Tibial nerve (tissue), 4 donors: ENCODE measurements at regions not wholly inside any gene's neighbourhood (a gene's known extent, or its start where the extent isn't known, plus 50 kb on each side); places are given as distances from the start of the nearest gene placed in this dataset.

ENCODE experiments used
- DNase-seq, 2 donors: peaks; one replicate each; pipeline ENCODE4 v3.0.0-alpha.2; 2019; ENCODE audit warnings: low spot score in 2 of 2
- H3K27ac ChIP-seq, 4 donors: fragments of 200-600 bp; sonication (generic) in 3 of 4; one replicate each; pipeline ENCODE4 v1.5.1; 2017 to 2019; ENCODE audit warnings: mild to moderate bottlenecking in 1 of 4
- H3K27me3 ChIP-seq, 2 donors: fragments of 200-600 bp; sonication (generic) in 1 of 2; one replicate each; pipeline versions ENCODE4 v1.5.1 to v1.6.0; 2017 to 2019
- H3K36me3 ChIP-seq, 3 donors: fragments of 200-600 bp; sonication (generic); one replicate each; pipeline ENCODE4 v1.5.1; 2018 to 2019
- H3K4me1 ChIP-seq, 4 donors: fragments of 200-600 bp; sonication (generic) in 3 of 4; one replicate each; pipeline ENCODE4 v1.5.1; 2017 to 2019
- H3K4me3 ChIP-seq, 4 donors: fragments of 200-600 bp; sonication (generic) in 3 of 4; one replicate each; pipeline ENCODE4 v1.5.1; 2017 to 2019; ENCODE audit warnings: mild to moderate bottlenecking in 1 of 4, moderate library complexity in 1 of 4
- H3K9me3 ChIP-seq, 4 donors: fragments of 200-600 bp; sonication (generic) in 3 of 4; one replicate each; pipeline ENCODE4 v1.5.1; 2017 to 2019
- EP300 ChIP-seq, 2 donors: sonication (generic); formaldehyde crosslinking; IDR thresholded peaks; one replicate each; pipeline ENCODE4 v1.6.1; 2017; ENCODE audit warnings: antibody characterized with exemption in 2 of 2, mild to moderate bottlenecking in 1 of 2
- POLR2A ChIP-seq, 2 donors: fragments of 450-650 bp; IDR thresholded peaks; one replicate each; pipeline ENCODE4 v1.6.1; 2017; ENCODE audit warnings: antibody characterized with exemption in 2 of 2, mild to moderate bottlenecking in 2 of 2, moderate library complexity in 2 of 2
- WGBS, 2 donors: methylation state at CpG; one replicate each; pipeline ENCODE4 v1.1.5; 2018; 5-methylcytosine and 5-hydroxymethylcytosine counted together
- TF ChIP-seq, protein P1 (sequence below), 5 experiments: fragments of 200-600 bp in 3 of 5; fragments of 450-650 bp in 2 of 5; sonication (generic) in 3 of 5; IDR thresholded peaks; one replicate each; pipeline ENCODE4 v1.5.1; 2016 to 2019; ENCODE audit warnings: antibody characterized with exemption in 5 of 5, mild to moderate bottlenecking in 3 of 5, moderate library complexity in 2 of 5

GRCh38 chr6:14831937-14832336 is 413.9 kb upstream of the JARID2 start:
- no peak for DNase-seq
- 33% methylated on average over 6 of the region's 6 CpGs for WGBS, 2 donors
- no peak for TF ChIP-seq EP300 (IDR thresholded peaks at IDR 0.05)
- no peak for TF ChIP-seq POLR2A (IDR thresholded peaks at IDR 0.05)

DNA sequence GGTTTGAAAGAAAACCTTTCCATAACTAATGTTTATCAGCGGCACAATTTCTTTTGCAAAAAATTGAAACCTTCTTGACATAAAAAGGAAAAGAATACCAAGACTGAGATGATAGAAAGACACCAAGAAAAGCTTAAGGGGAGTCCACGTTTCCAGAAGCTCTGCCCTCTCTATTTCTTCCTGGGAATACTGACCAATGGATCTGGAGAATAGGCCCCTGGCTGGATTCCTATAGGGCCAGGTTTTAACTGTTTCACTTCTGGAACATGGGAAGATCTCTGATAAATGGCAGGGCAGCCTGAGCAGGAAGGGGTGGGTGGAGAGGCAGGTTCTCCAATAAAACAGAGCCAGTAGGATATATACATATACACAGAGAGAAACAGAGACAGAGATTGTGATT is 413.4 kb upstream of the JARID2 start:
- WGBS, 2 donors, result 37 to 39% methylated on average over 2 of the region's 2 CpGs
- DNase-seq, result no peak
- no peaks in the 10 kb centered on the region for H3K36me3 ChIP-seq
- peaks cover 0 to 13% (median 3%) of the 10 kb centered on the region in 4 donors for H3K4me1 ChIP-seq
- H3K27ac ChIP-seq, result no peak overlapping the region
- TF ChIP-seq EP300 (IDR thresholded peaks at IDR 0.05), result no peak
- TF ChIP-seq, protein P1, sequence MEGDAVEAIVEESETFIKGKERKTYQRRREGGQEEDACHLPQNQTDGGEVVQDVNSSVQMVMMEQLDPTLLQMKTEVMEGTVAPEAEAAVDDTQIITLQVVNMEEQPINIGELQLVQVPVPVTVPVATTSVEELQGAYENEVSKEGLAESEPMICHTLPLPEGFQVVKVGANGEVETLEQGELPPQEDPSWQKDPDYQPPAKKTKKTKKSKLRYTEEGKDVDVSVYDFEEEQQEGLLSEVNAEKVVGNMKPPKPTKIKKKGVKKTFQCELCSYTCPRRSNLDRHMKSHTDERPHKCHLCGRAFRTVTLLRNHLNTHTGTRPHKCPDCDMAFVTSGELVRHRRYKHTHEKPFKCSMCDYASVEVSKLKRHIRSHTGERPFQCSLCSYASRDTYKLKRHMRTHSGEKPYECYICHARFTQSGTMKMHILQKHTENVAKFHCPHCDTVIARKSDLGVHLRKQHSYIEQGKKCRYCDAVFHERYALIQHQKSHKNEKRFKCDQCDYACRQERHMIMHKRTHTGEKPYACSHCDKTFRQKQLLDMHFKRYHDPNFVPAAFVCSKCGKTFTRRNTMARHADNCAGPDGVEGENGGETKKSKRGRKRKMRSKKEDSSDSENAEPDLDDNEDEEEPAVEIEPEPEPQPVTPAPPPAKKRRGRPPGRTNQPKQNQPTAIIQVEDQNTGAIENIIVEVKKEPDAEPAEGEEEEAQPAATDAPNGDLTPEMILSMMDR (IDR thresholded peaks at IDR 0.05), result no peak
- no peak for TF ChIP-seq POLR2A (IDR thresholded peaks at IDR 0.05)
- H3K27me3 ChIP-seq, result no peaks in the 10 kb centered on the region
- no peaks in the 10 kb centered on the region for H3K9me3 ChIP-seq
- no peak overlapping the region for H3K4me3 ChIP-seq

More at GRCh38 chr6:14831937-14832336, 413.9 kb upstream of the JARID2 start:
- no peak overlapping the region for H3K4me3 ChIP-seq
- H3K27ac ChIP-seq, result peak overlapping the region in 2 of 4 donors; percentile 1 to 27
- peaks cover 0 to 13% (median 3%) of the 10 kb centered on the region in 4 donors for H3K4me1 ChIP-seq
- no peaks in the 10 kb centered on the region for H3K27me3 ChIP-seq
- H3K9me3 ChIP-seq, result no peaks in the 10 kb centered on the region
- no peaks in the 10 kb centered on the region for H3K36me3 ChIP-seq

- DNase-seq, result no peak
- no peak overlapping the region for H3K4me3 ChIP-seq
- H3K9me3 ChIP-seq, result no peaks in the 10 kb centered on the region
- H3K4me1 ChIP-seq, result peaks cover 0 to 18% (median 3%) of the 10 kb centered on the region in 4 donors
- no peak for TF ChIP-seq POLR2A (IDR thresholded peaks at IDR 0.05)
- no peak for TF ChIP-seq EP300 (IDR thresholded peaks at IDR 0.05)
- TF ChIP-seq, protein P1 (IDR thresholded peaks at IDR 0.05), result no peak
- no peaks in the 10 kb centered on the region for H3K36me3 ChIP-seq
- 65 to 71% methylated on average over 4 of the region's 4 CpGs for WGBS, 2 donors
- no peak overlapping the region for H3K27ac ChIP-seq
- no peaks in the 10 kb centered on the region for H3K27me3 ChIP-seq
Observed at GRCh38 chr6:14834851-14835530, 410.9 kb upstream of the JARID2 start.

DNA sequence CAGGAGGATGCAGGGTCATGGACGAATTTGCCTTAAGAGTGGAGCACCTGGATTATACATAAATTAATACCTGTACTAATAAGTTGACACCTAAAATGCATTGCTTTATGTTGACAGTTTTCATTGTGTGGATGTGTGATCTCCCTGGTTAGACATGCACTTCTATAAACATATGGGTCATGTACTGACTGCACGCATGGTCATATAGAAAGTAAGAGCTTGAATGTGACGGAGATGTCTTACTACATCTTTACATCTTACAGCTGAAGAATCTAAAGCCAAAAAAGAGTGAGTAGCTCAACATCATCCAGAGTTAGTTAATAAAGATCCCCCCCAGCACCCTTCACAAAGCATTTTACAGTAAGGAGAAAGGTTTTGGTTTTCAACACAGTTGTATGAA is 408.4 kb upstream of the JARID2 start:
- DNase-seq, result no peak
- Histone ChIP-seq H3K27me3 (no peaks in the 10 kb centered on the region), H3K4me3 (no peak overlapping the region), H3K4me1 (peaks cover 0 to 6% (median 0%) of the 10 kb centered on the region in 4 donors), H3K9me3 (no peaks in the 10 kb centered on the region), H3K36me3 (no peaks in the 10 kb centered on the region), H3K27ac (no peak overlapping the region)
- WGBS, 2 donors, result 94 to 95% methylated on average over 3 of the region's 3 CpGs
- TF ChIP-seq POLR2A (IDR thresholded peaks at IDR 0.05) (no peak), EP300 (IDR thresholded peaks at IDR 0.05) (no peak)
- TF ChIP-seq, protein P1 (IDR thresholded peaks at IDR 0.05), result no peak

DNA sequence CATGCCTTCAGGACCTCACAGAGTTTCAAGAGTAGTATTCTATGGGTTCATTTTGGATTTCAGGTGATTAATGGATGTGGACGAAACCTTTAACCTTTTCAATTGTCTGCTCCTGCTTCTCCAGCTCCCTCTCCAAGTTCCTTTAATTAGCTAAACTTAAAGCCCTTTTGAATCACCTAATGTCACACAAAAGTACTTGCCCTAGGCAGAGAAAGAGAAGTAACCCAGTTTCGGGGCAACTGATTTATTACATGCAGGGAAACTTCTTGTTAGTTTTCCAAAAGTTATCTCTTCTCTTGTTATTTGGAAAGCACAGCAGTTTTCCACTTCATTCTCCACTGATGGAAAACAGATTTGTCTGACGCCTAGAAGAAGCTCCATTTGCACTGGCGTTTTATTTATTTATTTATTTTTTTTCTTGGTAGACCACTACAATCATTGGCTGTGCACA is 407.7 kb upstream of the JARID2 start:
- H3K27me3 ChIP-seq, result no peaks in the 10 kb centered on the region
- no peak overlapping the region for H3K4me3 ChIP-seq
- no peaks in the 10 kb centered on the region for H3K9me3 ChIP-seq
- no peaks in the 10 kb centered on the region for H3K36me3 ChIP-seq
- H3K27ac ChIP-seq, result no peak overlapping the region
- no peak for DNase-seq
- WGBS, 2 donors, result 51 to 56% methylated on average over 4 of the region's 4 CpGs
- TF ChIP-seq POLR2A (IDR thresholded peaks at IDR 0.05), result no peak
- TF ChIP-seq, protein P1 (IDR thresholded peaks at IDR 0.05), result no peak
- TF ChIP-seq EP300 (IDR thresholded peaks at IDR 0.05), result no peak
- H3K4me1 ChIP-seq, result peaks cover 0 to 5% (median 0%) of the 10 kb centered on the region in 4 donors
